HG03159 (cell line): ENCODE measurements at regions not wholly inside any gene's neighbourhood (a gene's known extent, or its start where the extent isn't known, plus 50 kb on each side); places are given as distances from the start of the nearest gene placed in this dataset.

Experiments used
- ATAC-seq: cut with Tn5 transposase; IDR thresholded peaks from one replicate; pipeline ENCODE4 v1.9.1; 2021; ENCODE audit warnings: mild to moderate bottlenecking, moderate library complexity; ENCODE audit not compliant: unreplicated experiment

GRCh38 chr3:131151-131888 lies 65.2 kb upstream of the CHL1 start:
- ATAC-seq, result no peak

DNA sequence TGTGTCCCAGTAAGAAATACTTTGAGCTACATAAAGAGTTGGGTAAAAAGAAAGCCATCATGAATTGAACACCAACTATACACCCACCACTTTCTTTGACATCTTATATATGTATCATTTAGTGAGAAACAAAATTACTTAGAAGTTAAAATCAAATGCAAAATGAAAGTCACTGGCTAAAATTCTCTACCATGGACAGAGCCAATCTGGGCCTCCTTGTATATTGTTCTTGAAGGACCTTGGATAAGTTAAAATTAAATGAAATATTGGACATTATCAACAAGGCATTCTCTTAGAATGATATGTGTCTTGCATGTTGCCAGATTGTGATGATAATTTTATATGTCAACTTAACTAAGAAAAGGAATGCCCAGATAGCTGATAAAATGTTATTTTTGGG lies 64.2 kb upstream of the CHL1 start:
- ATAC-seq, result no peak

DNA sequence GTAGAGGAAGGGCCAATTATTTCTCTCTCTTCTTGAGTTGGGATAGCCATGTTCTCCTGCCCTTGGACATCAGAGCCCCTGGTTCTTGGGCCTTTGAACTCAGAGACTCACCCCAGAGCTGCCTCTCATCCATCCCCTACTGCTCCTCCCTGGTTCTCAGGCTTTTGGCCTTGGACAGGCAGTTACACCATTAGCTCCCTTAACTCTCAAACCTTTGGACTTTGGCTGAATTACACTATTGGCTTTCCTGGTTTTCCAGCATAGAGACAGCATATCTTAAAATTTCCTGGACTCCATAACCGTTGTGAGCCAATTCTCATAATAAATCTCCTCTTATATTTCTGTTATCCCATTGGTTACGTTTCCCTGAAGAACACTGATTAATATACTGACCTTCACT lies 63.7 kb upstream of the CHL1 start:
- no peak for ATAC-seq

- no peak for ATAC-seq
These were observed 55.7 kb upstream of the CHL1 start for GRCh38 chr3:140748-141330.
